ENCODE measurements at regions not wholly inside any gene's neighbourhood (a gene's known extent, or its start where the extent isn't known, plus 50 kb on each side); places are given as distances from the start of the nearest gene placed in this dataset.
"Not testable (repeated sequence)": the region's sequence is repeated elsewhere in the genome, so short reads cannot be mapped to it uniquely, and the experiment has no call there.

GRCh38 chr11:134941326-134941725, 529.3 kb upstream of the B3GAT1 start:
- intact Hi-C loops (cut with DNase I), result no loop called here
- WGBS, 2 donors, result 54 to 60% methylated on average over 5 of the region's 5 CpGs
- Histone ChIP-seq H3K9me3 (no peaks in the 10 kb centered on the region), H3K27me3 (no peaks in the 10 kb centered on the region), H3K4me1 (no peaks in the 10 kb centered on the region), H3K36me3 (no peaks in the 10 kb centered on the region), H3K27ac (no peak overlapping the region), H3K4me3 (no peak overlapping the region)
- TF ChIP-seq POLR2AphosphoS5 (IDR thresholded peaks at IDR 0.05) (no peak), CTCF (IDR thresholded peaks at IDR 0.05) (no peak), POLR2A (IDR thresholded peaks at IDR 0.05) (no peak), EP300 (IDR thresholded peaks at IDR 0.05) (no peak)
- no peak for DNase-seq

GRCh38 chr11:134940441-134941126, 528.5 kb upstream of the B3GAT1 start:
- no peaks in the 10 kb centered on the region for H3K4me1 ChIP-seq
- 85 to 86% methylated on average over 15 of the region's 15 CpGs for WGBS, 2 donors
- no peak for DNase-seq
- no peak for TF ChIP-seq EP300 (IDR thresholded peaks at IDR 0.05)
- TF ChIP-seq CTCF (IDR thresholded peaks at IDR 0.05), result no peak
- no peak for TF ChIP-seq POLR2AphosphoS5 (IDR thresholded peaks at IDR 0.05)
- TF ChIP-seq POLR2A (IDR thresholded peaks at IDR 0.05), result no peak
- H3K9me3 ChIP-seq, result no peaks in the 10 kb centered on the region
- H3K27ac ChIP-seq, result no peak overlapping the region
- H3K27me3 ChIP-seq, result no peaks in the 10 kb centered on the region
- intact Hi-C loops (cut with DNase I), result no loop called here
- no peaks in the 10 kb centered on the region for H3K36me3 ChIP-seq
- H3K4me3 ChIP-seq, result no peak overlapping the region

GRCh38 chr11:134939905-134940304, 527.9 kb upstream of the B3GAT1 start:
- TF ChIP-seq CTCF (IDR thresholded peaks at IDR 0.05) (peak in 1 of 4 experiments; percentile 11), POLR2AphosphoS5 (IDR thresholded peaks at IDR 0.05) (no peak)
- Histone ChIP-seq H3K9me3 (no peaks in the 10 kb centered on the region), H3K4me1 (no peaks in the 10 kb centered on the region), H3K27me3 (no peaks in the 10 kb centered on the region), H3K27ac (no peak overlapping the region), H3K4me3 (no peak overlapping the region), H3K36me3 (no peaks in the 10 kb centered on the region)
- 42 to 53% methylated on average over 6 of the region's 6 CpGs for WGBS, 2 donors
- DNase-seq, result no peak
- intact Hi-C loops (cut with DNase I), result no loop called here

GRCh38 chr11:134939031-134939430, 527.0 kb upstream of the B3GAT1 start:
- TF ChIP-seq CTCF (IDR thresholded peaks at IDR 0.05) (no peak), POLR2AphosphoS5 (IDR thresholded peaks at IDR 0.05) (no peak), EP300 (IDR thresholded peaks at IDR 0.05) (no peak), POLR2A (IDR thresholded peaks at IDR 0.05) (no peak)
- H3K27me3 ChIP-seq, result no peaks in the 10 kb centered on the region
- no peak for DNase-seq
- intact Hi-C loops (cut with DNase I), result no loop called here
- H3K4me1 ChIP-seq, result no peaks in the 10 kb centered on the region
- H3K36me3 ChIP-seq, result no peaks in the 10 kb centered on the region
- H3K4me3 ChIP-seq, result no peak overlapping the region
- 91 to 95% methylated on average over 2 of the region's 2 CpGs for WGBS, 2 donors
- no peak overlapping the region for H3K27ac ChIP-seq
- H3K9me3 ChIP-seq, result no peaks in the 10 kb centered on the region

- Histone ChIP-seq H3K36me3 (no peaks in the 10 kb centered on the region), H3K4me3 (no peak overlapping the region), H3K27me3 (no peaks in the 10 kb centered on the region), H3K9me3 (no peaks in the 10 kb centered on the region), H3K4me1 (no peaks in the 10 kb centered on the region), H3K27ac (no peak overlapping the region)
- 70 to 84% methylated on average over 1 of the region's 1 CpG for WGBS, 2 donors
- TF ChIP-seq CTCF (IDR thresholded peaks at IDR 0.05) (no peak), EP300 (IDR thresholded peaks at IDR 0.05) (no peak), POLR2A (IDR thresholded peaks at IDR 0.05) (no peak), POLR2AphosphoS5 (IDR thresholded peaks at IDR 0.05) (no peak)
- intact Hi-C loops (cut with DNase I), result no loop called here
- no peak for DNase-seq
Observed at GRCh38 chr11:134938212-134938611, 526.2 kb upstream of the B3GAT1 start.

- H3K4me1 ChIP-seq; H3K9me3 ChIP-seq; DNase-seq; H3K4me3 ChIP-seq; H3K27ac ChIP-seq; H3K36me3 ChIP-seq; intact Hi-C loops (cut with DNase I); H3K27me3 ChIP-seq: not testable (repeated sequence)
- 90 to 92% methylated on average over 14 of the region's 14 CpGs for WGBS, 2 donors
Observed at GRCh38 chr11:134937193-134937592, 525.2 kb upstream of the B3GAT1 start.

Data from sigmoid colon (tissue), 6 donors.